H1 (cell line): ENCODE measurements at regions not wholly inside any gene's neighbourhood (a gene's known extent, or its start where the extent isn't known, plus 50 kb on each side); places are given as distances from the start of the nearest gene placed in this dataset.
"Not testable (repeated sequence)": the region's sequence is repeated elsewhere in the genome, so short reads cannot be mapped to it uniquely, and the experiment has no call there.

Experiments
- EP300 ChIP-seq, 2 experiments: IDR thresholded peaks; 1 replicate in 1 of 2; 2 replicates in 1 of 2; pipeline ENCODE4 v1.6.1; 2011 to 2012; ENCODE audit warnings: low read depth in 2 of 2, low read length in 2 of 2, mild to moderate bottlenecking in 2 of 2, borderline replicate concordance in 1 of 2, inconsistent platforms in 1 of 2, moderate library complexity in 1 of 2
- EZH2 ChIP-seq: fragments of 200-600 bp; sonication (generic); IDR thresholded peaks from 2 replicates; pipeline ENCODE4 v1.7.1; 2012; ENCODE audit warnings: low read depth, mild to moderate bottlenecking, moderate library complexity, low read length, inconsistent platforms; ENCODE audit not compliant: severe bottlenecking
- GABPA ChIP-seq: IDR thresholded peaks from 2 replicates; pipeline ENCODE4 v1.6.1; 2011; ENCODE audit warnings: mild to moderate bottlenecking, low read length, moderate library complexity, borderline replicate concordance; ENCODE audit not compliant: insufficient read depth
- GTF2F1 ChIP-seq: IDR thresholded peaks from 2 replicates; pipeline ENCODE4 v1.6.1; 2012; ENCODE audit warnings: low read depth, low read length, improper control_type of control experiment, borderline replicate concordance
- HDAC2 ChIP-seq, 2 experiments: fragments of 300-600 bp in 1 of 2; sonication (generic) in 1 of 2; IDR thresholded peaks; 2 replicates each; pipeline ENCODE4 v1.6.1; 2011 to 2012; ENCODE audit warnings: low read depth in 2 of 2, low read length in 2 of 2, mild to moderate bottlenecking in 2 of 2, moderate library complexity in 2 of 2, borderline replicate concordance in 1 of 2, inconsistent platforms in 1 of 2
- PHF8 ChIP-seq: fragments of 200-600 bp; sonication (generic); conservative IDR thresholded peaks from 2 replicates; pipeline ENCODE4 v1.7.1; 2012; ENCODE audit warnings: low read depth, mild to moderate bottlenecking, inconsistent platforms, low read length, moderate library complexity
- POLR2A ChIP-seq, 2 experiments: IDR thresholded peaks; 1 replicate in 1 of 2; 2 replicates in 1 of 2; pipeline ENCODE4 v1.6.1; 2011; ENCODE audit warnings: low read depth in 2 of 2, low read length in 2 of 2, mild to moderate bottlenecking in 2 of 2; ENCODE audit errors: control extremely low read depth in 1 of 2
- POLR2AphosphoS5 ChIP-seq: IDR thresholded peaks from 2 replicates; pipeline ENCODE4 v1.6.1; 2011; ENCODE audit warnings: low read depth, low read length
- RAD21 ChIP-seq, 2 experiments: IDR thresholded peaks in 1 of 2; conservative IDR thresholded peaks in 1 of 2; 2 replicates each; pipeline ENCODE4 v1.6.1; 2011; ENCODE audit warnings: low read depth in 2 of 2, low read length in 2 of 2, improper control_type of control experiment in 1 of 2, inconsistent platforms in 1 of 2, mild to moderate bottlenecking in 1 of 2, moderate library complexity in 1 of 2
- SIN3A ChIP-seq, 2 experiments: IDR thresholded peaks in 1 of 2; conservative IDR thresholded peaks in 1 of 2; 2 replicates each; pipeline ENCODE4 v1.6.1; 2011 to 2012; ENCODE audit warnings: low read length in 2 of 2, improper control_type of control experiment in 1 of 2, low read depth in 1 of 2, mild to moderate bottlenecking in 1 of 2
- TCF12 ChIP-seq: IDR thresholded peaks from 2 replicates; pipeline ENCODE4 v1.6.1; 2011; ENCODE audit warnings: low read depth, mild to moderate bottlenecking, low read length
- YY1 ChIP-seq: IDR thresholded peaks from 2 replicates; pipeline ENCODE4 v1.6.1; 2011; ENCODE audit warnings: low read depth, mild to moderate bottlenecking, low read length
- TF ChIP-seq, protein P1 (sequence below), 3 experiments: IDR thresholded peaks; 1 replicate in 2 of 3; 2 replicates in 1 of 3; pipeline versions ENCODE4 v1.5.1 to v1.6.1; 2011; ENCODE audit warnings: low read length in 3 of 3, mild to moderate bottlenecking in 3 of 3, inconsistent platforms in 2 of 3, low read depth in 1 of 3, moderate library complexity in 1 of 3; ENCODE audit not compliant: insufficient read depth in 1 of 3; ENCODE audit errors: control extremely low read depth in 1 of 3

DNA sequence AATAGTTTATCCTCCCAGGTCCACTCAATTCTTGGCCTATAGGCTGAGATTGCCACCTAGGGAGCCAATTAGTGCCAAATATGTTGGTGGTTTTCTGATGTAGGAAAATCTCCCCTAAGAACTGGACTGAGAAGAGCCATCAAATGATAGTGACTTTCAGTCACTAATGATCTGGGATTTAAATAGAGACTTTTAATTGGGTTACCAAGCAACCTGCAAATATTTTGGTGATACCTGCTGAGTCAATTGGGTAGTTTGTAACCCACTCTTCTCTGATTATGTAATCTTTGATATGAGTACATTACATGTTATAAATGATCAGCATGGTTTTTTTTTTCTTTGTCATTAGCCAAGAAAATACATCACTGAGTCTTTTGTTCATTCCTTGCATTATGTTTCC is 600.8 kb downstream of the TTLL7 start:
- TF ChIP-seq, protein P1, sequence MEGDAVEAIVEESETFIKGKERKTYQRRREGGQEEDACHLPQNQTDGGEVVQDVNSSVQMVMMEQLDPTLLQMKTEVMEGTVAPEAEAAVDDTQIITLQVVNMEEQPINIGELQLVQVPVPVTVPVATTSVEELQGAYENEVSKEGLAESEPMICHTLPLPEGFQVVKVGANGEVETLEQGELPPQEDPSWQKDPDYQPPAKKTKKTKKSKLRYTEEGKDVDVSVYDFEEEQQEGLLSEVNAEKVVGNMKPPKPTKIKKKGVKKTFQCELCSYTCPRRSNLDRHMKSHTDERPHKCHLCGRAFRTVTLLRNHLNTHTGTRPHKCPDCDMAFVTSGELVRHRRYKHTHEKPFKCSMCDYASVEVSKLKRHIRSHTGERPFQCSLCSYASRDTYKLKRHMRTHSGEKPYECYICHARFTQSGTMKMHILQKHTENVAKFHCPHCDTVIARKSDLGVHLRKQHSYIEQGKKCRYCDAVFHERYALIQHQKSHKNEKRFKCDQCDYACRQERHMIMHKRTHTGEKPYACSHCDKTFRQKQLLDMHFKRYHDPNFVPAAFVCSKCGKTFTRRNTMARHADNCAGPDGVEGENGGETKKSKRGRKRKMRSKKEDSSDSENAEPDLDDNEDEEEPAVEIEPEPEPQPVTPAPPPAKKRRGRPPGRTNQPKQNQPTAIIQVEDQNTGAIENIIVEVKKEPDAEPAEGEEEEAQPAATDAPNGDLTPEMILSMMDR (IDR thresholded peaks at IDR 0.05; ENCODE audit: control extremely low read depth in 1 of 3, insufficient read depth in 1 of 3, low read depth in 1 of 3, low read length in 3 of 3), result not testable (repeated sequence)
- TF ChIP-seq GABPA; POLR2A (IDR thresholded peaks at IDR 0.05; ENCODE audit: control extremely low read depth in 1 of 2, low read depth in 2 of 2, low read length in 2 of 2); PHF8; EZH2; SIN3A (conservative IDR thresholded peaks at IDR 0.05 in 1 of 2, IDR thresholded peaks at IDR 0.05 in 1 of 2; ENCODE audit: low read depth in 1 of 2, low read length in 2 of 2); YY1; EP300 (IDR thresholded peaks at IDR 0.05; ENCODE audit: borderline replicate concordance in 1 of 2, low read depth in 2 of 2, low read length in 2 of 2); GTF2F1; POLR2AphosphoS5; TCF12; HDAC2 (IDR thresholded peaks at IDR 0.05; ENCODE audit: borderline replicate concordance in 1 of 2, low read depth in 2 of 2, low read length in 2 of 2); RAD21 (IDR thresholded peaks at IDR 0.05 in 1 of 2, conservative IDR thresholded peaks at IDR 0.05 in 1 of 2; ENCODE audit: low read depth in 2 of 2, low read length in 2 of 2): not testable (repeated sequence)
